Hepatocyte (in vitro differentiated cells): ENCODE measurements at regions not wholly inside any gene's neighbourhood (a gene's known extent, or its start where the extent isn't known, plus 50 kb on each side); places are given as distances from the start of the nearest gene placed in this dataset.

ENCODE experiments used
- CTCF ChIP-seq: fragments of 200-600 bp; sonication (generic); IDR thresholded peaks from 2 replicates; pipeline ENCODE4 v1.5.1; 2016; ENCODE audit warnings: antibody characterized with exemption, mild to moderate bottlenecking; ENCODE audit not compliant: poor library complexity
- EZH2 ChIP-seq: fragments of 200-600 bp; sonication (generic); IDR thresholded peaks from 2 replicates; pipeline ENCODE4 v1.6.1; 2016; ENCODE audit warnings: antibody characterized with exemption, mild to moderate bottlenecking, borderline replicate concordance

GRCh38 chr10:43795093-43795492 lies 146.4 kb upstream of the ZNF32 start:
- TF ChIP-seq CTCF (no peak), EZH2 (no peak)
